GM12892 (cell line): ENCODE measurements at regions not wholly inside any gene's neighbourhood (a gene's known extent, or its start where the extent isn't known, plus 50 kb on each side); places are given as distances from the start of the nearest gene placed in this dataset.

Experiments used
- POLR2A ChIP-seq: IDR thresholded peaks from 2 replicates; pipeline ENCODE4 v1.6.1; 2011; ENCODE audit warnings: low read depth, low read length, control low read depth
- POLR2AphosphoS5 ChIP-seq: IDR thresholded peaks from 2 replicates; pipeline ENCODE4 v1.6.1; 2011; ENCODE audit warnings: low read depth, low read length, control low read depth
- TAF1 ChIP-seq: IDR thresholded peaks from 2 replicates; pipeline ENCODE4 v1.6.1; 2011; ENCODE audit warnings: low read depth, mild to moderate bottlenecking, control low read depth, low read length, borderline replicate concordance

DNA sequence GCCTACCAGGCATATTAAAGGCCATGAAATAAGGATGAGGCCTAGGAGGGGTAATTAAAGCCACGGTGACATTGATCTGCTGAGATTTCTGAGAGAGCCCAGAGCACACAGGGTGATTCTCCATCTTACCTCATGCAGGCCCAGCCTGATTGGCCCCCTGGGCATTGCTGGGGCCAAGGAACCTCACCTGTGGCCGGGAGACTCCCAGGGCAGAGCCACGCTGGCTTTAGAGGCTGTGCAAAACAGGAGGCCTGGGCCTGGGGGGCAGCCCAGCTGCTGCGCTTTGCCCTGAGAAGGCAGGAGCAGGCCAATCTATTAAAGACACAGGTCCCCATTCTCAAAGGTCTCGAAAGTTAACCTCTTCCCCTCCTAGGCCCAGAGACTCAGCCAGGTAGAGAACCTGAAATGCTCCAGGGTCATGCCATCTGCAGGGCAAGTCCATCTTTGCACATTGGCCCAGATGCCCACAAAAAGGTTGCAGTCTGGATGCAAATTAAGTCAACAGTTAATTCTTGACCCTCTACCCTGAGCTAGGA, 1099.7 kb downstream of the BCL11B start:
- TF ChIP-seq POLR2AphosphoS5 (no peak), TAF1 (no peak), POLR2A (no peak)
